HG03060 (cell line): ENCODE measurements at regions not wholly inside any gene's neighbourhood (a gene's known extent, or its start where the extent isn't known, plus 50 kb on each side); places are given as distances from the start of the nearest gene placed in this dataset.
A peak's percentile ranks its signal among the peaks of the same experiment; 100 is the strongest.

ENCODE experiments used
- ATAC-seq: cut with Tn5 transposase; IDR thresholded peaks from one replicate; pipeline ENCODE4 v1.9.1; 2021; ENCODE audit warnings: low read depth, moderate number of reproducible peaks; ENCODE audit not compliant: unreplicated experiment

- no peak for ATAC-seq
These were observed 581.7 kb downstream of the INHBA start for GRCh38 chr7:41121228-41121627.

GRCh38 chr7:41118486-41118885, 584.4 kb downstream of the INHBA start:
- ATAC-seq = no peak

GRCh38 chr7:41117431-41117830, 585.5 kb downstream of the INHBA start:
- no peak for ATAC-seq

- ATAC-seq = no peak
These were observed 586.1 kb downstream of the INHBA start for GRCh38 chr7:41116817-41117216.

- no peak for ATAC-seq
These were observed 586.6 kb downstream of the INHBA start for GRCh38 chr7:41116337-41116736.

- ATAC-seq = no peak
These were observed 588.2 kb downstream of the INHBA start for GRCh38 chr7:41114691-41115090.

GRCh38 chr7:41114131-41114530, 588.8 kb downstream of the INHBA start:
- no peak for ATAC-seq

- no peak for ATAC-seq
These were observed 589.2 kb downstream of the INHBA start for GRCh38 chr7:41113719-41114118.

GRCh38 chr7:41110186-41110585, 592.7 kb downstream of the INHBA start:
- ATAC-seq = no peak

GRCh38 chr7:41108821-41109220, 594.1 kb downstream of the INHBA start:
- no peak for ATAC-seq

GRCh38 chr7:41107938-41108448, 594.9 kb downstream of the INHBA start:
- ATAC-seq = no peak

GRCh38 chr7:41107330-41107937, 595.5 kb downstream of the INHBA start:
- no peak for ATAC-seq

GRCh38 chr7:41104631-41105030, 598.3 kb downstream of the INHBA start:
- ATAC-seq = no peak

GRCh38 chr7:41103331-41103730, 599.6 kb downstream of the INHBA start:
- peak; percentile 77 for ATAC-seq

GRCh38 chr7:41098846-41099245, 604.0 kb downstream of the INHBA start:
- no peak for ATAC-seq

GRCh38 chr7:41098402-41098801, 604.5 kb downstream of the INHBA start:
- no peak for ATAC-seq

GRCh38 chr7:41097501-41097900, 605.4 kb downstream of the INHBA start:
- ATAC-seq = no peak

- ATAC-seq = no peak
These were observed 606.0 kb downstream of the INHBA start for GRCh38 chr7:41096917-41097316.

GRCh38 chr7:41093141-41093540, 609.7 kb downstream of the INHBA start:
- no peak for ATAC-seq

GRCh38 chr7:41085244-41085643, 617.6 kb downstream of the INHBA start:
- no peak for ATAC-seq

GRCh38 chr7:41084381-41084780, 618.5 kb downstream of the INHBA start:
- ATAC-seq = no peak

GRCh38 chr7:41069635-41070034, 633.3 kb downstream of the INHBA start:
- no peak for ATAC-seq

GRCh38 chr7:41067576-41067975, 635.3 kb downstream of the INHBA start:
- no peak for ATAC-seq
